ENCODE measurements at regions not wholly inside any gene's neighbourhood (a gene's known extent, or its start where the extent isn't known, plus 50 kb on each side); places are given as distances from the start of the nearest gene placed in this dataset.
"Not testable (repeated sequence)": the region's sequence is repeated elsewhere in the genome, so short reads cannot be mapped to it uniquely, and the experiment has no call there.

DNA sequence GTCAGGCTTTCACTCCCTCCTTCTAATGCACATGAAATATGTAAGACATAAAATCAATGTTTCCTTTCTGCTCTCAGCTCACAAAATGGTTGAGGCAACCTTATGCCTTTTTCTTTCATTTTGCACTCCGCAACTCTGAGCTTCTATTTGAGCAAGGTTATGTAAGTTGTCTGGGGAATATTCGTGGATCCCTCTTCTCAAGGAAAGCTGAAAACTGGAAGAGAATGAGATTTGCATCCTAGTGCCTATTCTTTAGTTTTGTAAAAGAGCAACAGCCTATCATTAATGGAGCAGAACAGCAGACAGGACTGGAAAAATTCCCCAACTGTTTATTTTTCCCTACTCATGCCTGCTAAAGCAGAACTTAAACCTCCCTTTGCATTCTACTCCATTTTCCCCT lies 141.7 kb downstream of the FAM76B start:
- Mint-ChIP-seq H3K4me1 (ENCODE audit: low read depth) (no peaks in the 10 kb centered on the region), H3K9me3 (peaks cover 11% of the 10 kb centered on the region), H3K4me3 (no peak overlapping the region), H3K36me3 (ENCODE audit: low read depth) (no peaks in the 10 kb centered on the region), H3K27ac (no peak overlapping the region), H3K27me3 (no peaks in the 10 kb centered on the region)

DNA sequence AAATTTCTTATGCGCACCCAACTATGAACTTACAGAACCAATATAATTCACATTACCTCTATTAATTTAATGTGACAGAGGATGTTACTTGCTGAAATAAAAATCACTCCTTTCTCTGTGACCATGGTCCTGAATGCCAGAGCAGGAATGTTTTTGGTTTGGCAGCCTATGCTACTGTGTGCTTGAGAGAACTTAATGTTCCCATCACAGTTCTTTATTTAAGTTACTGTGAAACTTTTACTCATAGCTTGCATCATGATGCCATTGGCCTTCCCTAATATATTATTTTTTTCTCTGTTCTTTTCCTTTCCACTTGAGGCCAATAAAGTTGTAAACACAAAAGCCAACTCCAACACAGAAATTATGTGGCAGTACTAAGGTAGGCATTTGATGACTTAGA lies 142.2 kb downstream of the FAM76B start:
- H3K36me3 Mint-ChIP-seq (ENCODE audit: low read depth): no peaks in the 10 kb centered on the region
- H3K27ac Mint-ChIP-seq: no peak overlapping the region
- no peak overlapping the region for H3K4me3 Mint-ChIP-seq
- no peaks in the 10 kb centered on the region for H3K27me3 Mint-ChIP-seq
- H3K4me1 Mint-ChIP-seq (ENCODE audit: low read depth): peaks cover 3% of the 10 kb centered on the region
- H3K9me3 Mint-ChIP-seq: peaks cover 11% of the 10 kb centered on the region

DNA sequence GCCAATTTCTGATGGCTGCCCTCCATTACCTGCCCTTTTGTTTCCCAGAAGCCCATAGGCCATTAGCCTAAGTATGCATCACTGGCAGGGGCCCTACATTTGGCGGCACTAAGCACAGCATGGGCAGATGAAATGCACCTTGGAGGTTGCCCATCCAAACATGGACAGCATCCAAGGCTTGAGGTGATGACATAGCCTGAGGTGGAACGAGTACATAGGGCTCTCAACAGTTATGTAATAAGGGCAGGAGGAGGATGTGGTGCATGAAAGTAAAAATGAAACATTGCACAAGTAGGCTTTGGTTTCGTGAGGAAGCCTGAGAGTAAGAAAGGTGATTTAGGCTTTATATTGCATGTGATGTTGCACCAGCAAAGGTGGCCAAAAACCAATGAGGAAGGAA lies 148.1 kb downstream of the FAM76B start:
- Mint-ChIP-seq H3K4me1 (ENCODE audit: low read depth) (peaks cover 20% of the 10 kb centered on the region), H3K27me3 (no peaks in the 10 kb centered on the region), H3K9me3 (peaks cover 17% of the 10 kb centered on the region), H3K4me3 (peak overlapping the region; percentile 32), H3K27ac (peak overlapping the region; percentile 70), H3K36me3 (ENCODE audit: low read depth) (peaks cover 5% of the 10 kb centered on the region)

DNA sequence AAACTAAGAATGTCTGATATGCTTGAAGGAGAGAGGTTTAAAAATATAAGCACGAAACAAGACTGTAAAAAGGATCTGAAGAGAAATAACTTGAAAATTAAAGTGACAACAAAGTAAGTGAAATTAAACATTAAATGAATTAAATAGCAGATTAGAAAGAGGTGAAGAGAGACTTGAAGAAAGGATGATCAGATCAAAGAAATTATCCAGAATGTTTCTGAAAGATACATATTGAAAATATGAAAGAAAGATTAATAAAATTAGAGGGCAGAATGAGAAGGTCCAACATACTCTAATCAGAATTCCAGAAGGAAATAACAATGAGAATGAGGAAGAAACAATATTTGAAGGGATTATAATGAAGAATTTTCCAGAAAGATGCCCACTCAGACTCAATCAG lies 151.1 kb downstream of the FAM76B start:
- no peak overlapping the region for H3K4me3 Mint-ChIP-seq
- H3K36me3 Mint-ChIP-seq (ENCODE audit: low read depth): peaks cover 5% of the 10 kb centered on the region
- no peak overlapping the region for H3K27ac Mint-ChIP-seq
- no peaks in the 10 kb centered on the region for H3K27me3 Mint-ChIP-seq
- H3K4me1 Mint-ChIP-seq (ENCODE audit: low read depth): peaks cover 20% of the 10 kb centered on the region
- peaks cover 9% of the 10 kb centered on the region for H3K9me3 Mint-ChIP-seq

DNA sequence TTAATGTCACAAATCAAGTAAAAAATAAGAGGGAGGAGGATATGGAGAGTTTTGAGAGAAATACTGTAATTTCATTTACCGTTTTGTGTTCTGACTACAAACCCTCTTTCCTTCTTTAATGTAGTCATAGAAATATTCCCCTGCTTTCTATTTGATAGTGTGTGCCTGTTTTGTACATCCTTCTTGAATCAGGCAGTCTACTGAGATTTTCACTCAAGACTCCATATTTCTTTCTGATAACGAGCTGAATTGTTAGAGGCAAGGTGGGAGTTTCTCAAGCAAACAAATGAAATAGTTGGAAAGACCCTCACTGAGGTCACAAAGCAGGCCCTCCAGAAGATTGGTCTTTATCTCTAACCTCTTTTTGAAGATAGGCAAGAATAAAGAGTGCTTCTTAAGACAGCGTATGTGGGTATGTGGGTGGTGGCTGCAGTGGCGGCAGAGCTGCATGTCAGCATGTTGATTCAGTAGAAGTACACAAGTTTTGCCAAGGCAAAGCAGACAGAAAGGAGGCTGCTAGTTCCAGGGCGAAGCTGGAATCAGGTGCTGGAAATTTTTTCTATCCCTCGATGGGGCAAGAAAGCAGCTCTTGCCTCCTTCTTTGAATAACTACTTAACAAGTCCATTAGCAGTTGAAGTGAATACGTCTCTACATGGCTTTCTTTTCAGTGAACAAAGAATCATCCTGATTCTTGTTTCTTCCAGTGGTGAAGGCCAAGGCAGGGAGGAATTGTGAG lies 164.2 kb downstream of the FAM76B start:
- H3K4me3 Mint-ChIP-seq: peak overlapping the region; percentile 2
- peaks cover 6% of the 10 kb centered on the region for H3K36me3 Mint-ChIP-seq (ENCODE audit: low read depth)
- H3K27me3 Mint-ChIP-seq: no peaks in the 10 kb centered on the region
- H3K9me3 Mint-ChIP-seq: peaks cover 3% of the 10 kb centered on the region
- H3K4me1 Mint-ChIP-seq (ENCODE audit: low read depth): no peaks in the 10 kb centered on the region
- H3K27ac Mint-ChIP-seq: peak overlapping the region; percentile 19

DNA sequence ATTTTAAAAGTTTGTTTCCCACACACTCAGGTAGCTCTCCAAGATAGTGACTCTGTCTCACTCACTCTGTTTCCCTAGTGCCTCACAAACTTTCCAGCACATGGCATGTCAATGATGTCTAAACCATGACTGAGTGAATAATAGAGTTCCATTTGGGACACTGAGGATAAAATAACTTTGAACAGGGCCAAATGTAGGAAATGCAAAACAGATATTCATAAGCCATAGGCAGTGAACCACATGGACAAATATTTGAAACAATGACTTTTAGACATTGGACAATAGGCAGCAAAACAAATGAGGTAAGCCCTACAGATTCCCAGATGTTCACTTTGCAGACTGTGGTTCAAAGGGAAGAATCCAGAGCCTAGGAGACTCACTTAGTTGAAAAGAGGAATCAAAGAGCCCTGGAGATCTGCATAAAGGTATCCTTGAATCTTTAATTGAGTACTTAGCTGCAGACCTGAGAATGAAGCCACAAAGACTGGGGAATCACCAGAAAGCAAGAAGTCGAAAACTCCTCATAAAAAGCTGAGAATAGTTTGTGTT lies 173.3 kb downstream of the FAM76B start:
- Mint-ChIP-seq H3K27me3 (peaks cover 4% of the 10 kb centered on the region), H3K4me3 (no peak overlapping the region), H3K36me3 (ENCODE audit: low read depth) (peaks cover 11% of the 10 kb centered on the region), H3K27ac (no peak overlapping the region), H3K4me1 (ENCODE audit: low read depth) (peaks cover 10% of the 10 kb centered on the region), H3K9me3 (peaks cover 16% of the 10 kb centered on the region)

DNA sequence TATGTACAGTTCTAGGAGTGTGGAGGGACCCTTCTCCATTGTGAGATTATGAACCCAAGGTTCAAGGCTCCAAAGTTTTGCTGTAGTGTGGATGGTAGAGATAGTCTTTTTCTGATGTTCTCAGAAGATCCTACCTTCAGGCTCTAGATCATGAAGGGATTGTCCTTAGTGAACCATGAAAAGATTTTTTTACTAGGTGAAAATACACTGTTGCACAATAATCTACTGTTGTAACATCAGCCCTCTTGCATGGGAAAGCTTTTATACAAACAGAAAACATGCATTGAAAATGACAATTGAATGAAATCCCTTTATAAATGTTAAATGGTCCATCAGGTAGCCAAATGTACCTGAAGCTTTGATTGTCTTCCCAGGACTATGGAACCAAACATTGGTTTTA lies 177.8 kb downstream of the FAM76B start:
- peaks cover 3% of the 10 kb centered on the region for H3K4me1 Mint-ChIP-seq (ENCODE audit: low read depth)
- no peak overlapping the region for H3K4me3 Mint-ChIP-seq
- H3K9me3 Mint-ChIP-seq: no peaks in the 10 kb centered on the region
- H3K27ac Mint-ChIP-seq: no peak overlapping the region
- no peaks in the 10 kb centered on the region for H3K27me3 Mint-ChIP-seq
- H3K36me3 Mint-ChIP-seq (ENCODE audit: low read depth): no peaks in the 10 kb centered on the region

DNA sequence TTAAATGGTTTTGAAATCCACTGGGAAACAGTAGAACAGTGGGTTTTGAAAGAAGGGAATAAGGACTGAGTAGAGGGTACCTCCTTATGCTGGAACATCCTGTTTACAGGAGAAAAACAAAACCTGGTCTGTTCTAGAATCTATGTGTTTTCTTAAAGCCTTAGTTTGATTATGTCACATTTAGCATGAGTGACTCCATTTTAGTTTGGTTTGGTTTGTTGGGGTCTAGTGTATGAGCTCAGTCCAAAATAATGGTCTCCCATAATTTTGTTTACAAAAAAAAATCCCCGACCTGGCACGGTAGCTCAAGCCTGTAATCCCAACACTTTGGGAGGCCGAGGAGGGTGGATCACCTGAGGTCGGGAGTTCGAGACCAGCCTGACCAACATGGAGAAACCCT lies 179.4 kb downstream of the FAM76B start:
- not testable (repeated sequence) for H3K27me3 Mint-ChIP-seq; H3K27ac Mint-ChIP-seq; H3K9me3 Mint-ChIP-seq; H3K4me1 Mint-ChIP-seq (ENCODE audit: low read depth); H3K36me3 Mint-ChIP-seq (ENCODE audit: low read depth); H3K4me3 Mint-ChIP-seq

DNA sequence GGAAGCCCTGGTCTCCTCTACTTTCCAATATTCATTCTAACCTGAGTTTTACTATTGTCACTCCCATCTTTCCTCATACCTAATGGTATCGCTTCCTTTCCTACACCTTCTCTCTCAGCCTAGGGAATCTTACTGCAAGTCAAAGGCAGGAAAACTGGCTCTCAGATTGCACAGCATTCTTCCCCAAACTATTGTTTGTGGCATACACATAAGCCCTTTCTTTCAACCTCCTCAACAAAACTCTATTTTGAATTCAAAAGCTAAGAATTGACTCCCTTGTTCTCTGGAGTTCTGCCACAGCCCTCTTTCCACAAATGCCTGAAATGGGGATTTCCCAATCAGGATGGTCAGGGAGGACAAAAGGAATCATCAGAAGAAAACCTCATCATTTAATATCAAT lies 181.5 kb downstream of the FAM76B start:
- Mint-ChIP-seq H3K27me3 (peaks cover 4% of the 10 kb centered on the region), H3K27ac (no peak overlapping the region), H3K36me3 (ENCODE audit: low read depth) (no peaks in the 10 kb centered on the region), H3K4me1 (ENCODE audit: low read depth) (peaks cover 11% of the 10 kb centered on the region), H3K4me3 (no peak overlapping the region), H3K9me3 (no peaks in the 10 kb centered on the region)

DNA sequence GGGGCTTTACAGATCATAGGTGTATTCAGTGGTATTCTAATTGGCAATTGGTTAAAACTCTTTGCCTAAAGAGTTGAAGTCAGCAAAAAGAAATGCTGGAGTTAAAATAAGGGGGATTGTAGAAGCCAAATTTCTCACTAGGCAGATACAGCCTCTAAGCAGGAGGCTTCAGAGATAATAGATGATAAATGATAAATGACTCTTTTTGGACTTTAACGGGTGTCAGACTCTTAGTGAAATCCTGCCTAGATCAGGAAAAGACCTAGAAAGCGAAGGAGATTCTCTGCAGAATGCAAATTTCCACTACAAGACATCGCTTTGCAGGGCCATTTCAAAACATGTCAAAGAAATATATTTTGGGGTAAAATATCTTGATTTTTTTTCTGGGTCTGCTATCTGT lies 182.8 kb downstream of the FAM76B start:
- no peaks in the 10 kb centered on the region for H3K36me3 Mint-ChIP-seq (ENCODE audit: low read depth)
- H3K4me1 Mint-ChIP-seq (ENCODE audit: low read depth): peaks cover 11% of the 10 kb centered on the region
- H3K27me3 Mint-ChIP-seq: peaks cover 4% of the 10 kb centered on the region
- no peak overlapping the region for H3K27ac Mint-ChIP-seq
- no peaks in the 10 kb centered on the region for H3K9me3 Mint-ChIP-seq
- no peak overlapping the region for H3K4me3 Mint-ChIP-seq

DNA sequence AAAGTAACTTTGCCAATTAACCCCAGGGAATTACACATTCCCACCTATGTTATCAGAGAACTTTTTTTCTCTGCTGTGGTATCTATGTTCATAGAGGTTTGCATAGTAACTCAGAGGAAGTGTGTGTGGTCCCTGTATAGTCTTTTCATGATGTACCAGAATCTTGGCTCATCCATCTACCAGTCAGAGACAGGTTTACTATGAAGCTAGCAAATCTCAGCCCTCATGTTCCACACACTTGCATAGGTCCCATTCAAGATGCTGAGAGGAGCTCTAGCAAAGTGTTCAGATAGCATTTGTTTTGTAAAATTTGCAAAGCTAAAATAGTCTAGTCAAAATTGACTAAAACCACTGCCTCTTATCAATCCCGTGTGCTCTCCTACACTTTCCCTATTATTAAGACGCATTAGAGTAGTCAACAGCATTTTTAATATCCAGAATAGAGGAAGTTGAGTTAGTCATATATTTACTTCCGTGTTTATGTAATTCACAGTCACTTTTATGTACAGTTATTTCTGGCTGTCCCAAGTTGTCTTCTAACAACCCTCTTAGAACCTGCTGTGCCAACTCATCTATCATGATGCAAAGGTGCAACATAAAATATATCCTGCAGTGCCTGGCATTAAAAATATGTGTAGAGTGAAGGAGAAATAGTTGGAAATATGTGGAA lies 184.2 kb downstream of the FAM76B start:
- peaks cover 4% of the 10 kb centered on the region for H3K27me3 Mint-ChIP-seq
- H3K9me3 Mint-ChIP-seq: no peaks in the 10 kb centered on the region

DNA sequence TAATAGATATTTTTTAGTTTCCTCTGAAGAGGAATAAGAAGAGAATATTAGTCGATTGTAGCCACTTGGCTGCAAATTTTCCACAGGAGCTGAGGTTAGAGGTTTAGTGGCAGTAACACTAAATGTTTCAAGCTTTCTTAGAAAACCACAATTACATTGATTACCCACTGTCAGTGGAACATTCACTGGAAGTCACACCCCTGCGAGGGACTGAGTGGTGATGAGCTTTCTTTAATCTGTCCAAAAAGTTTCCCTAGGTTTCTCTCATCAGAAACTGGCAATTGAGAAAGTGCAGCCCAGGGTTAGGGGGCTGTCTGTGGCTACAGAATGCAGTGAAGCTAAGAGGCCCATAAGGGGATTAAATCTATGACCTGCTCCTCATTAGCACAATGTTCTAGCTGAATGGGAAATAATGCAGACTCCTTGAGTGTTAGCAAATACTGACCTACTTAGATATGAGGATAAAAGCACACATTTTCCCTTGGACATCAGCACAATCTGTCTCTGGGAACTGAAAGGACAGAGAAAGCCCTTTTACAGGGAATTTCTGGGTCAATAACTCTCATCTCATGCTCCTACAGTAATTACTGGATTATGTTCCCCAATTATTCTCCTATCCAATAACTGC lies 189.5 kb downstream of the FAM76B start:
- Mint-ChIP-seq H3K36me3 (ENCODE audit: low read depth) (no peaks in the 10 kb centered on the region), H3K4me3 (peak overlapping the region; percentile 25), H3K4me1 (ENCODE audit: low read depth) (peaks cover 27% of the 10 kb centered on the region), H3K27ac (peak overlapping the region; percentile 93), H3K9me3 (no peaks in the 10 kb centered on the region), H3K27me3 (peaks cover 4% of the 10 kb centered on the region)

More for the DNA sequence above, 184.2 kb downstream of the FAM76B start:
- peaks cover 19% of the 10 kb centered on the region for H3K4me1 Mint-ChIP-seq (ENCODE audit: low read depth)
- no peaks in the 10 kb centered on the region for H3K36me3 Mint-ChIP-seq (ENCODE audit: low read depth)
- no peak overlapping the region for H3K27ac Mint-ChIP-seq
- H3K4me3 Mint-ChIP-seq: no peak overlapping the region

DNA sequence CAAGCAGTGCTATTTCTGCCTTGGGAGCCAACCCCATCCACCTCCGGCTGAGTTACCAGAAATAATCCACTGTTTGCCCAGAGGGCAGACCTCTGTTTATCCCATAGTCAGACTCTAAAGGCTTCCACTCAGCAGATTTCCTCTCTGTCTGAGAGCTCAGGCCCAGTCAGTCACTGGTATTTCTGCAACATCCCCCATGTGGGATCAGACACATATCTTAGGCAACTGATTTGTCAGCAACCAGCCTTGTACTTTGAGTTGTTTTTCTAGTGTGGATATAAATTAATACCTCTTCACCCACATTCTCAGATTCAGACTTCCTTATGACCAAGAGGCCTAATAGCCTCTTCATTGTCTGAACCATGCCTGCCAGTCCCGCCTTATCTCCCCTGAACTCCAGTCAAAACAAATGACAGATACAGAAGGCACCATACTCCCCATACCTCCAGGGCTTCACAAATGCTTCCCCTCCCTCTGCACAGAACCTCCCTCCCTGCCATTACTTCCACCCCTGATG lies 193.6 kb downstream of the FAM76B start:
- no peaks in the 10 kb centered on the region for H3K27me3 Mint-ChIP-seq
- no peak overlapping the region for H3K4me3 Mint-ChIP-seq
- no peaks in the 10 kb centered on the region for H3K36me3 Mint-ChIP-seq (ENCODE audit: low read depth)
- no peaks in the 10 kb centered on the region for H3K9me3 Mint-ChIP-seq
- H3K27ac Mint-ChIP-seq: peak overlapping the region; percentile 6
- peaks cover 22% of the 10 kb centered on the region for H3K4me1 Mint-ChIP-seq (ENCODE audit: low read depth)

DNA sequence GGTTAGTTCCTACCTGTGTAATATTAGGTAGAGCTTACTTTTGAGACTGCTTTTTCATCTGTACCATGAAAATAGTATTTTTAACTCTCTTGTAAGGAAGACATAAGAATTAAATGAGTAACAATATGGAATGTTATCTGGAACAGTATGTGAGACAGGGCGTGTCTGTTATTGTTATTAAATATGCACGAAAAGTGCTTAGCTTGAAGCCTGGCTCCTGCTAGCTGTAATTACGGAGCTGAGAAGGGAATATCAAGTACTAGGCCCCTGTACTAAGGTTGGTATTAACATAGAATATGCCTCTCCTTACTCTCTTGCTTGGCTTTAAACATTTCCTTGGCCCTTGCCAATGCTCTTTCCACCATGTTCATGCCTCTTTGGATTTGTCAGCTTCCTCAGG lies 194.0 kb downstream of the FAM76B start:
- H3K27ac Mint-ChIP-seq: no peak overlapping the region
- H3K27me3 Mint-ChIP-seq: no peaks in the 10 kb centered on the region
- H3K4me1 Mint-ChIP-seq (ENCODE audit: low read depth): peaks cover 17% of the 10 kb centered on the region
- H3K4me3 Mint-ChIP-seq: no peak overlapping the region
- H3K36me3 Mint-ChIP-seq (ENCODE audit: low read depth): no peaks in the 10 kb centered on the region
- H3K9me3 Mint-ChIP-seq: no peaks in the 10 kb centered on the region

DNA sequence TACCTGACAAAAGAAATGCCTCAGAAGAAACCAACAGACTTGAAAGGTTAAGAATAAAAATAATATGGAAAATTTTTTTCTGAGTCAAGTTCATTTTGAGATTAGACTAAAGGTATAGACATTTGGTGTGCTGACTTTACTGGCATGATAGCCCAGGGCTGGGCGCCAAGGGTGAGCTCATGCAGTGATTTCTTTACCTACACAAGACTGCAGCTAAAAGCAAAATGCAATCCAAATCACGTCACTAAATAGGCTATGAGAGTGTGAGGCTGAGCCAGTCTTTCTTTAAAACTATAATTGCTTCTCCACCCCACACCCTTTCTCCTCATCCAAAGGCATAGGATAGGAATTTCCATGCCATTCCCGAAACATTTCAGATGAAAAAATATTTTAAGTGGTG lies 196.5 kb downstream of the FAM76B start:
- Mint-ChIP-seq H3K4me1 (ENCODE audit: low read depth) (peaks cover 11% of the 10 kb centered on the region), H3K9me3 (no peaks in the 10 kb centered on the region), H3K27ac (no peak overlapping the region), H3K4me3 (no peak overlapping the region), H3K36me3 (ENCODE audit: low read depth) (no peaks in the 10 kb centered on the region), H3K27me3 (no peaks in the 10 kb centered on the region)

Measured in stimulated activated naive CD8-positive, alpha-beta T cell treated with anti-CD3 and anti-CD28 coated beads, Interleukin-15, Interleukin-2, amounts not matched to agents 100 ng/mL and 50 ng/mL, for 24 hours (primary cell).